ENCODE measurements at regions not wholly inside any gene's neighbourhood (a gene's known extent, or its start where the extent isn't known, plus 50 kb on each side); places are given as distances from the start of the nearest gene placed in this dataset.
"Not testable (repeated sequence)": the region's sequence is repeated elsewhere in the genome, so short reads cannot be mapped to it uniquely, and the experiment has no call there.

GRCh38 chr3:154864947-154865346 lies 215.2 kb upstream of the MME start:
- Histone ChIP-seq H3K9me3 (no peaks in the 10 kb centered on the region), H3K4me3 (no peak overlapping the region), H3K27ac (no peak overlapping the region), H3K4me1 (no peaks in the 10 kb centered on the region), H3K27me3 (no peaks in the 10 kb centered on the region), H3K36me3 (no peaks in the 10 kb centered on the region)
- TF ChIP-seq CTCF (IDR thresholded peaks at IDR 0.05): no peak
- TF ChIP-seq EP300 (IDR thresholded peaks at IDR 0.05): no peak
- TF ChIP-seq POLR2A (IDR thresholded peaks at IDR 0.05): no peak
- WGBS, 2 donors: 70 to 81% methylated on average over 1 of the region's 1 CpG
- no peak for DNase-seq (ENCODE audit: low spot score in 2 of 2)

GRCh38 chr3:154862265-154862664 lies 217.9 kb upstream of the MME start:
- TF ChIP-seq EP300 (IDR thresholded peaks at IDR 0.05): peak in 1 of 2 donors; percentile 22
- TF ChIP-seq CTCF (IDR thresholded peaks at IDR 0.05): no peak
- DNase-seq (ENCODE audit: low spot score in 2 of 2): no peak
- Histone ChIP-seq H3K27me3 (no peaks in the 10 kb centered on the region), H3K4me3 (no peak overlapping the region), H3K4me1 (no peaks in the 10 kb centered on the region), H3K27ac (peak overlapping the region in 1 of 4 donors; percentile 39), H3K9me3 (no peaks in the 10 kb centered on the region), H3K36me3 (no peaks in the 10 kb centered on the region)

GRCh38 chr3:154852998-154853397 lies 227.1 kb upstream of the MME start:
- DNase-seq (ENCODE audit: low spot score in 2 of 2); H3K4me1 ChIP-seq; H3K27ac ChIP-seq; H3K27me3 ChIP-seq; H3K9me3 ChIP-seq; H3K4me3 ChIP-seq; H3K36me3 ChIP-seq: not testable (repeated sequence)
- WGBS, 2 donors: 86 to 92% methylated on average over 3 of the region's 3 CpGs

- no peaks in the 10 kb centered on the region for H3K36me3 ChIP-seq
- H3K4me1 ChIP-seq: no peaks in the 10 kb centered on the region
- no peak for DNase-seq (ENCODE audit: low spot score in 2 of 2)
- no peak for TF ChIP-seq EP300 (IDR thresholded peaks at IDR 0.05)
- no peak for TF ChIP-seq CTCF (IDR thresholded peaks at IDR 0.05)
- no peak for TF ChIP-seq POLR2A (IDR thresholded peaks at IDR 0.05)
- no peak overlapping the region for H3K27ac ChIP-seq
- WGBS, 2 donors: 59 to 97% methylated on average over 1 of the region's 1 CpG
- H3K4me3 ChIP-seq: no peak overlapping the region
- H3K27me3 ChIP-seq: no peaks in the 10 kb centered on the region
- H3K9me3 ChIP-seq: no peaks in the 10 kb centered on the region
These were observed 227.6 kb upstream of the MME start for GRCh38 chr3:154852515-154852914.

GRCh38 chr3:154851644-154852043 lies 228.5 kb upstream of the MME start:
- TF ChIP-seq CTCF (IDR thresholded peaks at IDR 0.05): no peak
- TF ChIP-seq EP300 (IDR thresholded peaks at IDR 0.05): no peak
- no peak for TF ChIP-seq POLR2A (IDR thresholded peaks at IDR 0.05)
- H3K27me3 ChIP-seq: no peaks in the 10 kb centered on the region
- H3K27ac ChIP-seq: no peak overlapping the region
- no peak overlapping the region for H3K4me3 ChIP-seq
- DNase-seq (ENCODE audit: low spot score in 2 of 2): no peak
- H3K4me1 ChIP-seq: no peaks in the 10 kb centered on the region
- H3K36me3 ChIP-seq: no peaks in the 10 kb centered on the region
- H3K9me3 ChIP-seq: no peaks in the 10 kb centered on the region

- Histone ChIP-seq H3K27ac (no peak overlapping the region), H3K4me1 (no peaks in the 10 kb centered on the region), H3K9me3 (no peaks in the 10 kb centered on the region), H3K27me3 (no peaks in the 10 kb centered on the region), H3K4me3 (no peak overlapping the region), H3K36me3 (no peaks in the 10 kb centered on the region)
- no peak for TF ChIP-seq CTCF (IDR thresholded peaks at IDR 0.05)
- TF ChIP-seq EP300 (IDR thresholded peaks at IDR 0.05): no peak
- no peak for TF ChIP-seq POLR2A (IDR thresholded peaks at IDR 0.05)
- 70 to 75% methylated on average over 2 of the region's 2 CpGs for WGBS, 2 donors
- no peak for DNase-seq (ENCODE audit: low spot score in 2 of 2)
These were observed 229.2 kb upstream of the MME start for GRCh38 chr3:154850921-154851320.
